ENCODE measurements at regions not wholly inside any gene's neighbourhood (a gene's known extent, or its start where the extent isn't known, plus 50 kb on each side); places are given as distances from the start of the nearest gene placed in this dataset.
"Not testable (repeated sequence)": the region's sequence is repeated elsewhere in the genome, so short reads cannot be mapped to it uniquely, and the experiment has no call there.

- DNase-seq = not testable (repeated sequence)
Observed at GRCh38 chr2:132220589-132220988, 58.8 kb upstream of the ANKRD30BL start.

DNA sequence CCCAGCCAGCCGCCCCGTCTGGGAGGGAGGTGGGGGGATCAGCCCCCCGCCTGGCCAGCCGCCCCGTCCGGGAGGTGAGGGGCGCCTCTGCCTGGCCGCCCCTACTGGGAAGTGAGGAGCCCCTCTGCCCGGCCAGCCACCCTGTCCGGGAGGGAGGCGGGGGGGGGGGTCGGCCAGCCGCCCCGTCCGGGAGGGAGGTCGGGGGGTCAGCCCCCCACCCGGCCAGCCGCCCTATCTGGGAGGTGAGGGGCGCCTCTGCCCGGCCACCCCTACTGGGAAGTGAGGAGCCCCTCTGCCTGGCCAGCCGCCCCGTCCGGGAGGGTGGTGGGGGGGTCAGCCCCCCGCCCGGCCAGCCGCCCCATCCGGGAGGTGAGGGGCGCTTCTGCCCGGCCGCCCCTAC is 60.1 kb upstream of the ANKRD30BL start:
- DNase-seq = not testable (repeated sequence)

- no peak for DNase-seq
Observed at GRCh38 chr2:132252191-132252893, 90.6 kb upstream of the ANKRD30BL start.

DNA sequence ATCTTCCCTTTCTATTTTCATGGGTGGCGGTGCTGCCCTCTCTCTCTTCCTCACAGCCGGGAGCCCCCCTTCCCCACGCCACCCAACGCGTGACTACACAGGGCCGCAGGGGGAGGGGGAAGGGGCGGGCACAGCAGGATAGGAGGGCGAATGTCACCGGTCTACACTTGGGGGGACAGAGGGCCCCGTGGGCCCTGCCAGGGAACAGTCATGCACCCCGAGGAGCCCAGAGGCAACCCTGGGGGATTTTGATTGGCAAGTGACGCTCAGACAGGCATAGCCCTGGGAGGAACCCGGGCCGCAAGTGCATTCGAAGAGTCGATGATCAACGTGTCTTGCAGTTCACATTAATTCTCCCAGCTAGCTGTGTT is 91.1 kb upstream of the ANKRD30BL start:
- no peak for DNase-seq

DNA sequence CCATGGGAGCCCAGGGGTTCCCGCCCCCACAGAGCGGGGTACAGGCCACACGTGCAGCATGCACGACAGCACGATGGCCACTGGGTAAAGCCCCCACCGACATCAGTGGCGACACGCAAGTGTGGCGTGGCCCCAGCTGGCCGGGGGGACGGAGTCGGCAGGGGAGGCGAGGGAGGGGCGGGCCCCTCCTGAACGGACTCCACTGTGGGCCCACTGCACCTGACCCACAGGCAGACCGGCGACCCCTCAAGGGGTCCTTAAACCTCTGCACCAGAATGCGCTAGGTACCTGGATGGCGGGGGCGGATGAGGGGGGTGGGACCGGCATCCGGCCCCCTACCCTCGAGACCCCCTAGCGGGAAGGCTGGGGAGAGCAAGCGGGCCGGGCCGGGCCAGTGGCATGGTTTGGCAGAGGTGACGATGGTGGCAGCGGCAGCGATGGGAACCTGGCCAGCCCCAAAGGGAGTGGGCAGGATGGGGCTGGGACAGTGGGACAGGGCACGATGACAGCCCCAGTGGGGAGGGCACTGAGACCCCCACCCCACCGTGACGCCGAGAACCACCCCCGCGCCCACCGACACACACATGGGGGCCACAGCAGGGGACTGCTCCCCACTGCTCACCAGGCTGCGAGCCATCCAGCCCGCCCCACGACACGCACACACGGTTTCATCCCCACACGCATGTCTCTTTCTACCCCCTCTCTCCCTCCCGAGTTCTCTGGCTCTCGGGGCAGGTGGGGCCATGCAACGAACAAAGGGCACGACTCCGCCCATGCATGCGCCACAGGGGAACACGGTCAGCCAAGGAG is 91.9 kb upstream of the ANKRD30BL start:
- DNase-seq = no peak

DNA sequence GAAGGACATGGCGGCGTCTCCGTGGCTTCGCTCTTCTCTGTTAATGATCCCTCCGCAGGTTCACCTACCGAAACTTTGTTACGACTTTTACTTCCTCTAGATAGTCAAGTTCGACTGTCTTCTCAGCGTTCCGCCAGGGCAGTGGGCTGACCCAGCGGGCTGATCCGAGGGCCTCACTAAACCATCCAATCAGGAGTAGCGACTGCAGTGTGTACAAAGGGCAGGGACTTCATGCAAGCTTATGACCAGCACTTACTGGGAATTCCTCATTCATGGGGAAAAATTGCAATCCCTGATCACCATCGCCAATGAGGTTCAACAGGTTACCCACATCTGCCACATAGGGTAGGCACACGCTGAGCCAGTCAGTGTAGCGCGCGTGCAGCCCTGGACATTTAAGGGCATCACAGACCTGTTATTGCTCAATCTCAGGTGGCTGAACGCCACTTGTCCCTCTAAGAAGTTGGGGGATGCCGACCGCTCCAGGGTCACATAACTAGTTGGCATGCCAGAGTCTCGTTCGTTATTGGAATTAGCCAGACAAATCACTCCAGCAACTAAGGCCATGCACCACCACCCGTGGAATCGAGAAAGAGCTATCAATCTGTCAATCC is 92.7 kb upstream of the ANKRD30BL start:
- not testable (repeated sequence) for DNase-seq

GRCh38 chr2:132255714-132256113 is 94.0 kb upstream of the ANKRD30BL start:
- DNase-seq = no peak

DNA sequence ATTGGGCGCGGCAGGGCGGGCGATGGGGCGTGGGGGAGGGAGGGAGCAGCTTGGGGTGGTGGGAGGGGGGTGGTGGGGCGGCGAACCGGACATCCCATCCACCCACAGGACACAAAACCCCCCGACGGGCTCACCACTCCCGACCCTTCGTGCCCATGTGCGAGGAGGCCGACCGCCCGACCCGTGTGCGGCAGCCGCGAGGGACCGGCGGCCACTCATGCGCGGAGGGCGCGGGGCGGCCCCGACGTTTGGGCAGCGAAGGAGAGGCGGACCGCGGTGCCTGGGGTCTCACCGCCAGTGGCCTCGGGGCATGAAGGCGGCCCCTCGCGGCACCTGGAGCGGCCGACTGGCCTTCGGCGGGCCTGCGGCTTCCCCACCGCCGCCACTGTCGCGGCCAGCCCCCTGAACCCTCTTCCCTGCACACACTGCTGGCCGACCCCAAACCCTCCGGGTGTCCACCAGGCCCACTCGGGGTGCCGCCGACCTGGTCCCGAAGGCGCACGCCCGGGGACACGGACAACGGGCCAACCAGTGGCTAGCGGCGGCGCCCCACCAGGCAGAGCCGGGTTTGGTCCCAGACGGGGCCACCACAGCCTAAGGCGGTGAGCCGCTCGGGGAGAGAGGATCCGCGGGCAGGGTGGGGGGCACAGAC is 94.6 kb upstream of the ANKRD30BL start:
- DNase-seq = no peak

DNA sequence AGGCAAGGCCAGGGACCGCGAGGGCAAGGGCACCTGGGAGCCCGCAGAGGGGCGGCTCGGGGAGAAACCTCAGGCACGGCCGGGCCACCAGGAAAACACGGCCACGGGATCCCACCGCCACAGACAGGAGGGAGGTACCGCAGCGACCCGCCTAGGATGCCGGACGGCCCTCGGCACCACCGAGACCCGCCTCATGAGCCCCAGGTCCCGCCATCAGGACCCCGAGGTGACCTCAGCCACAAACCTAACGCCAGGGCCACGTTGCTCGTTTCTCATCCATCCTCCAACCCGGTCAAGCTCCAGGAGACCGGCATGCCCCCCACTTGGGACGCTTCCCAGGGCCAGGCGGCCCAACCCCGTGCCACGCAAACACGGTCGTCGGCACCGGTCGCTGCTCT is 95.2 kb upstream of the ANKRD30BL start:
- DNase-seq = not testable (repeated sequence)

- DNase-seq = not testable (repeated sequence)
Observed at GRCh38 chr2:132257301-132258171, 95.8 kb upstream of the ANKRD30BL start.

- DNase-seq = not testable (repeated sequence)
Observed at GRCh38 chr2:132259276-132259675, 97.5 kb upstream of the ANKRD30BL start.

GRCh38 chr2:132265595-132265994 is 103.8 kb upstream of the ANKRD30BL start:
- DNase-seq = not testable (repeated sequence)

GRCh38 chr2:132267105-132267497 is 105.3 kb upstream of the ANKRD30BL start:
- DNase-seq = no peak

DNA sequence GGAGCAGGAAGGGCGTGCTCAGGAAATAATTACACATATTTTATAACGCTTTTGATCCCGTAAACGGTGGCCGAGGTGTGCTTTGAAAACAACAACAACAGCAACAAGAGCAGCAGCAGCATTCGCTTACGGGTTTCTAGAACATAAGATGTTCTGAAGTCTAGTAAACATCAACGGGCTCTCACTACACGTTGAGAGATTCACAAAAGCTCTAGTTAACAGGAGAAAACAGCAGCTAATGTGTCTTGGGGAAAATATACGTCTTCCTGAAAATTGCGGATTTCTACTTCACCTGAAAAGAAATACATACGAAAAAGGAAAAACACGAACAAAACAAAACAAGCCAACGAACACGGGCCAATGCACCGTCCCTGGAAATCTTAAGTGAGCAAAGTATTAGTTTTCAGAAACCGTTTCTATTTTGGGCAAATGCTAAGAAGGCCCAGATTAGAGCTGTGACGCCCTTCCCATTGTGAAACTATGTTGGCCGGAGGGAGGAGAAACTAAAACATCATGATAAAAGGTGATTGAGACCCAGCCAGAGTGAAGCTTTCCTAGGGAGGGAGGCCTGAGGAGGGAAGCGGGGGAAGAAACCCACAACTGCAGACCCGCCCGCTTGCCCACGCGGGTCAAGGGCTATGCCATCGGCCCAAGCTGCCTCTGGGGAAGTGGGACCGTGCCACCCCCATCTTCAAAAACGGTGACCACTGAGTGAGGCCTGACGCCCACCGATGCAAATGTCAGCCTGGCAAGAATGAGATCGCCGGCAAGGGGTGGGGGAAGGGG is 105.9 kb upstream of the ANKRD30BL start:
- DNase-seq = peak in 1 of 5 donors; percentile 40

- peak in 2 of 5 donors; percentile 45 to 77 for DNase-seq
Observed at GRCh38 chr2:132268284-132268976, 106.7 kb upstream of the ANKRD30BL start.

DNA sequence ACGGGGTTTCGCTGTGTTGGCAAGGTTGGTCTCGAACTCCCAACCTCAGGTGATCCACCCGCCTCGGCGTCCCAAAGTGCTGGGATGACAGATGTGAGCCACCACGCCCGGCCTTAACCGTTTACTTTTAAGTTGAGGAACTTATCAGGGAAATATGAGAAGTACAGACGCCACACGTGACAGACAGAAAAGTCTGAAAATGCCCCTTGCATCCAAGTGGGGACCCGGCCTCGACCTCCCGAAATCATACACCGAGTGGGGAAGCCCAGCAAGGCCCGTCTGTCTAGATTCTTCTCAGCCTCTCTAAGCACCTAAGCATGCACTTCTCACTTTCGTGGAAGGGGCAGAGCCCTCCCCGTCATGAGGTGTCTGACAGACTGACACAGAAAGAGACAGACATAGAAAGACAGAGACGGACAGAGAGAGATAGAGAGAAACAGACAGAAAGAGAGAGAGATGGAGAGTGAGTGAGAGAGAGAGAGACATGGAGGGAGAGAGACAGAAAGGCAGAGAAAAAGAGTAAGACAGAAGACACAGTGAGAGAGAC is 107.3 kb upstream of the ANKRD30BL start:
- no peak for DNase-seq

GRCh38 chr2:132270255-132270654 is 108.5 kb upstream of the ANKRD30BL start:
- DNase-seq = no peak

GRCh38 chr2:132270981-132271546 is 109.3 kb upstream of the ANKRD30BL start:
- no peak for DNase-seq

- DNase-seq = not testable (repeated sequence)
Observed at GRCh38 chr2:132271794-132272193, 110.0 kb upstream of the ANKRD30BL start.

- no peak for DNase-seq
Observed at GRCh38 chr2:132272713-132273112, 111.0 kb upstream of the ANKRD30BL start.

Data from T-helper 1 cell (primary cell).